Stimulated activated naive CD4-positive, alpha-beta T cell (primary cell): ENCODE measurements at regions not wholly inside any gene's neighbourhood (a gene's known extent, or its start where the extent isn't known, plus 50 kb on each side); places are given as distances from the start of the nearest gene placed in this dataset.

Experiments
- DNase-seq, 6 experiments: peaks; one replicate each; lab custom pipeline; 2025; lab: John Stamatoyannopoulos, UW

- no peak for DNase-seq
Measured at GRCh38 chr18:77590943-77591515, 341.4 kb downstream of the GALR1 start.

GRCh38 chr18:77597726-77598125, 348.1 kb downstream of the GALR1 start:
- DNase-seq = no peak

GRCh38 chr18:77600674-77601073, 351.0 kb downstream of the GALR1 start:
- no peak for DNase-seq

- no peak for DNase-seq
Measured at GRCh38 chr18:77601567-77601966, 351.9 kb downstream of the GALR1 start.

- no peak for DNase-seq
Measured at GRCh38 chr18:77607087-77607486, 357.4 kb downstream of the GALR1 start.

- no peak for DNase-seq
Measured at GRCh38 chr18:77608807-77609206, 359.2 kb downstream of the GALR1 start.

- no peak for DNase-seq
Measured at GRCh38 chr18:77617694-77618093, 368.0 kb downstream of the GALR1 start.

- DNase-seq = no peak
Measured at GRCh38 chr18:77619525-77619924, 369.9 kb downstream of the GALR1 start.

- no peak for DNase-seq
Measured at GRCh38 chr18:77622009-77622692, 372.5 kb downstream of the GALR1 start.

GRCh38 chr18:77632758-77633157, 383.1 kb downstream of the GALR1 start:
- no peak for DNase-seq

GRCh38 chr18:77634494-77634893, 384.8 kb downstream of the GALR1 start:
- no peak for DNase-seq

GRCh38 chr18:77635451-77635850, 385.8 kb downstream of the GALR1 start:
- no peak for DNase-seq

GRCh38 chr18:77635858-77636257, 386.2 kb downstream of the GALR1 start:
- DNase-seq = no peak

- no peak for DNase-seq
Measured at GRCh38 chr18:77645170-77645872, 395.7 kb downstream of the GALR1 start.

GRCh38 chr18:77647472-77647871, 397.8 kb downstream of the GALR1 start:
- no peak for DNase-seq

- no peak for DNase-seq
Measured at GRCh38 chr18:77648411-77648810, 398.8 kb downstream of the GALR1 start.

GRCh38 chr18:77650799-77651385, 401.2 kb downstream of the GALR1 start:
- no peak for DNase-seq

- DNase-seq = no peak
Measured at GRCh38 chr18:77651441-77651840, 401.8 kb downstream of the GALR1 start.

- DNase-seq = no peak
Measured at GRCh38 chr18:77653792-77654191, 404.1 kb downstream of the GALR1 start.

GRCh38 chr18:77654302-77654701, 404.7 kb downstream of the GALR1 start:
- no peak for DNase-seq

- no peak for DNase-seq
Measured at GRCh38 chr18:77657651-77658298, 408.1 kb downstream of the GALR1 start.

- DNase-seq = no peak
Measured at GRCh38 chr18:77658299-77658662, 408.6 kb downstream of the GALR1 start.
